WI38 (cell line): ENCODE measurements at regions not wholly inside any gene's neighbourhood (a gene's known extent, or its start where the extent isn't known, plus 50 kb on each side); places are given as distances from the start of the nearest gene placed in this dataset.

ENCODE experiments used
- H3K4me3 ChIP-seq: 2 replicates; pipeline ENCODE4 v1.5.1; 2011; ENCODE audit warnings: low read depth, mild to moderate bottlenecking, control low read depth, low read length
- CTCF ChIP-seq: IDR thresholded peaks from 2 replicates; pipeline ENCODE4 v1.5.1; 2012; ENCODE audit warnings: low read depth, mild to moderate bottlenecking, control low read depth, low read length

GRCh38 chr20:22904386-22904785 lies 130.7 kb upstream of the SSTR4 start:
- H3K4me3 ChIP-seq, result no peak overlapping the region
- no peak for TF ChIP-seq CTCF

GRCh38 chr20:22904905-22905304 lies 130.2 kb upstream of the SSTR4 start:
- H3K4me3 ChIP-seq, result no peak overlapping the region
- no peak for TF ChIP-seq CTCF

GRCh38 chr20:22905658-22906057 lies 129.5 kb upstream of the SSTR4 start:
- TF ChIP-seq CTCF, result no peak
- H3K4me3 ChIP-seq, result no peak overlapping the region

- no peak overlapping the region for H3K4me3 ChIP-seq
Observed at GRCh38 chr20:22908437-22908836, 126.7 kb upstream of the SSTR4 start.

GRCh38 chr20:22908944-22909343 lies 126.2 kb upstream of the SSTR4 start:
- TF ChIP-seq CTCF, result no peak
- H3K4me3 ChIP-seq, result no peak overlapping the region

More at GRCh38 chr20:22908437-22908836, 126.7 kb upstream of the SSTR4 start:
- TF ChIP-seq CTCF, result no peak

- H3K4me3 ChIP-seq, result no peak overlapping the region
Observed at GRCh38 chr20:22909436-22909835, 125.7 kb upstream of the SSTR4 start.

GRCh38 chr20:22910287-22910852 lies 124.7 kb upstream of the SSTR4 start:
- no peak for TF ChIP-seq CTCF
- H3K4me3 ChIP-seq, result no peak overlapping the region

More at GRCh38 chr20:22909436-22909835, 125.7 kb upstream of the SSTR4 start:
- no peak for TF ChIP-seq CTCF
